ENCODE measurements at regions not wholly inside any gene's neighbourhood (a gene's known extent, or its start where the extent isn't known, plus 50 kb on each side); places are given as distances from the start of the nearest gene placed in this dataset.

- no peak overlapping the region for H3K4me3 ChIP-seq (ENCODE audit: low read depth, low read length)
- in situ Hi-C loops (cut with HindIII; ENCODE audit: low sequenced_read_pairs), result no loop called here
- DNase-seq (ENCODE audit: low read depth, low spot score), result no peak
- no peak for TF ChIP-seq CTCF (IDR thresholded peaks at IDR 0.05; ENCODE audit: low read depth, low read length)
Observed at GRCh38 chr9:105928416-105928815, 234.1 kb downstream of the TMEM38B start.

- no peak overlapping the region for H3K4me3 ChIP-seq (ENCODE audit: low read depth, low read length)
- in situ Hi-C loops (cut with HindIII; ENCODE audit: low sequenced_read_pairs), result no loop called here
- TF ChIP-seq CTCF (IDR thresholded peaks at IDR 0.05; ENCODE audit: low read depth, low read length), result no peak
- DNase-seq (ENCODE audit: low read depth, low spot score), result no peak
Observed at GRCh38 chr9:105930011-105930627, 235.8 kb downstream of the TMEM38B start.

- H3K4me3 ChIP-seq (ENCODE audit: low read depth, low read length), result no peak overlapping the region
- in situ Hi-C loops (cut with HindIII; ENCODE audit: low sequenced_read_pairs), result no loop called here
- no peak for TF ChIP-seq CTCF (IDR thresholded peaks at IDR 0.05; ENCODE audit: low read depth, low read length)
- no peak for DNase-seq (ENCODE audit: low read depth, low spot score)
Observed at GRCh38 chr9:105932276-105932675, 237.9 kb downstream of the TMEM38B start.

GRCh38 chr9:105950448-105950847 is 256.1 kb downstream of the TMEM38B start:
- DNase-seq (ENCODE audit: low read depth, low spot score), result no peak
- in situ Hi-C loops (cut with HindIII; ENCODE audit: low sequenced_read_pairs), result no loop called here
- H3K4me3 ChIP-seq (ENCODE audit: low read depth, low read length), result no peak overlapping the region
- TF ChIP-seq CTCF (IDR thresholded peaks at IDR 0.05; ENCODE audit: low read depth, low read length), result no peak

GRCh38 chr9:105950894-105951293 is 256.6 kb downstream of the TMEM38B start:
- in situ Hi-C loops (cut with HindIII; ENCODE audit: low sequenced_read_pairs), result no loop called here
- no peak for DNase-seq (ENCODE audit: low read depth, low spot score)
- no peak overlapping the region for H3K4me3 ChIP-seq (ENCODE audit: low read depth, low read length)
- TF ChIP-seq CTCF (IDR thresholded peaks at IDR 0.05; ENCODE audit: low read depth, low read length), result no peak

GRCh38 chr9:105954517-105954916 is 260.2 kb downstream of the TMEM38B start:
- TF ChIP-seq CTCF (IDR thresholded peaks at IDR 0.05; ENCODE audit: low read depth, low read length), result no peak
- H3K4me3 ChIP-seq (ENCODE audit: low read depth, low read length), result no peak overlapping the region
- in situ Hi-C loops (cut with HindIII; ENCODE audit: low sequenced_read_pairs), result no loop called here
- no peak for DNase-seq (ENCODE audit: low read depth, low spot score)

GRCh38 chr9:105957830-105958229 is 263.5 kb downstream of the TMEM38B start:
- peak; percentile 15 for DNase-seq (ENCODE audit: low read depth, low spot score)
- TF ChIP-seq CTCF (IDR thresholded peaks at IDR 0.05; ENCODE audit: low read depth, low read length), result no peak
- in situ Hi-C loops (cut with HindIII; ENCODE audit: low sequenced_read_pairs), result no loop called here
- no peak overlapping the region for H3K4me3 ChIP-seq (ENCODE audit: low read depth, low read length)

Measured in astrocyte of the spinal cord (primary cell).